ENCODE measurements at regions not wholly inside any gene's neighbourhood (a gene's known extent, or its start where the extent isn't known, plus 50 kb on each side); places are given as distances from the start of the nearest gene placed in this dataset.

DNA sequence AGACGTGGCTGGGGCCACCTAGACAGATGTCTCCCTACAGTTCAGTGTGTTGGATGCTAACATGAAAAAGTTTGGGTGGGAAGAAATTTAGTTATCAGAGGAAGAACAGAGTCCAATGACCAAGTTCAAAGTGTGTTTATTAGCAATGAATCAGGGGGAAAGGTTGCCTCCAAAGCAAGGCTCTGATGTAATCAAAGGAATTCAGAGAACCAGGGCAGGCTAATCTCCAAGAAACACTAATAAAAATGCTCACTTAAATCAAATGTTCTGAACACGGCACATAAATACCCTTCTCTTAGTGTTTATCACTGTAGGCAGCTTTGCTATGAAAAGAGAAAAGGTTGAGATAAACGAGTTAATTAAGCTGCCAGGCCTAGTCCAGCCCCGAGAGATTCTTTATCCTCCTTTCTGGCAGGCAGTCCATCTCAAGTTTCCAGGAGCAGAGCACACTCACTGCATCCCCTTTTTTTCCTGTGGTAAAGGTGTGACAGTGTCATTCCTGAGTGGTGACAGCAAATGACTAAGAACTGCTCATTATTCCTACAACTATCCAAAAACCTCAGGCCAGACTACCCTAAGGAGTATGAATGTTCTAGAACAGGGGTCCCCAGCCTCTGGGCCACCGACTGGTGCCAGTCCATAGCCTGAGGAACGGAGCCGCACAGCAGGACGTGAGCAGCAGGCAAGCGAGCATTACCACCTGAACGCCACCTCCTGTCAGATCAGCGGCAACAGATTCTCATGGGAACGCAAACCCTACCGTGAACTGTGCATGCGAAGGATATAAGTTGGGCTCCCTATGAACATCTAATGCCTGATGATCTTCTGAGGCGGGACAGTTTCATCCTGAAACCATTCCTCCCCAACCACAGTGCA lies 66.9 kb upstream of the FHIP2A start:
- peak overlapping the region; percentile 71; the same call in 1 of the 2 replicates for H3K4me2 ChIP-seq (ENCODE audit: low read depth, low read length)
- no peaks in the 10 kb centered on the region for H3K9me2 ChIP-seq (replicated peaks; ENCODE audit: insufficient read depth, low read length)
- H3K4me3 ChIP-seq (ENCODE audit: low read length): no peak overlapping the region
- peaks cover 10% of the 10 kb centered on the region for H3F3A ChIP-seq (ENCODE audit: insufficient read depth, low read length)
- TF ChIP-seq EZH2phosphoT487 (IDR thresholded peaks at IDR 0.05; ENCODE audit: low read length): no peak
- no peak for TF ChIP-seq EZH2 (optimal IDR thresholded peaks at IDR 0.05; ENCODE audit: low read depth, low read length)
- TF ChIP-seq, protein P1, sequence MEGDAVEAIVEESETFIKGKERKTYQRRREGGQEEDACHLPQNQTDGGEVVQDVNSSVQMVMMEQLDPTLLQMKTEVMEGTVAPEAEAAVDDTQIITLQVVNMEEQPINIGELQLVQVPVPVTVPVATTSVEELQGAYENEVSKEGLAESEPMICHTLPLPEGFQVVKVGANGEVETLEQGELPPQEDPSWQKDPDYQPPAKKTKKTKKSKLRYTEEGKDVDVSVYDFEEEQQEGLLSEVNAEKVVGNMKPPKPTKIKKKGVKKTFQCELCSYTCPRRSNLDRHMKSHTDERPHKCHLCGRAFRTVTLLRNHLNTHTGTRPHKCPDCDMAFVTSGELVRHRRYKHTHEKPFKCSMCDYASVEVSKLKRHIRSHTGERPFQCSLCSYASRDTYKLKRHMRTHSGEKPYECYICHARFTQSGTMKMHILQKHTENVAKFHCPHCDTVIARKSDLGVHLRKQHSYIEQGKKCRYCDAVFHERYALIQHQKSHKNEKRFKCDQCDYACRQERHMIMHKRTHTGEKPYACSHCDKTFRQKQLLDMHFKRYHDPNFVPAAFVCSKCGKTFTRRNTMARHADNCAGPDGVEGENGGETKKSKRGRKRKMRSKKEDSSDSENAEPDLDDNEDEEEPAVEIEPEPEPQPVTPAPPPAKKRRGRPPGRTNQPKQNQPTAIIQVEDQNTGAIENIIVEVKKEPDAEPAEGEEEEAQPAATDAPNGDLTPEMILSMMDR (IDR thresholded peaks at IDR 0.05; ENCODE audit: low read length): no peak
- no peak overlapping the region for H2AFZ ChIP-seq (ENCODE audit: low read length)
- no peaks in the 10 kb centered on the region for H3K27me3 ChIP-seq (replicated peaks; ENCODE audit: insufficient read depth, low read length)
- peak overlapping the region; percentile 56; the same call in 1 of the 2 replicates for H3K27ac ChIP-seq (ENCODE audit: low read length)
- H3K36me3 ChIP-seq (replicated peaks; ENCODE audit: insufficient read depth, low read length): no peaks in the 10 kb centered on the region
- H3K9ac ChIP-seq (ENCODE audit: low read length): no peak overlapping the region
- no peaks in the 10 kb centered on the region for H3K79me2 ChIP-seq (ENCODE audit: low read length)
- no peak for DNase-seq
- H3K9me3 ChIP-seq (replicated peaks; ENCODE audit: insufficient read depth, low read length): no peaks in the 10 kb centered on the region
- no peaks in the 10 kb centered on the region for H4K20me1 ChIP-seq (ENCODE audit: insufficient read depth, low read length)
- H3K4me1 ChIP-seq (ENCODE audit: low read length): peaks cover 22% of the 10 kb centered on the region

DNA sequence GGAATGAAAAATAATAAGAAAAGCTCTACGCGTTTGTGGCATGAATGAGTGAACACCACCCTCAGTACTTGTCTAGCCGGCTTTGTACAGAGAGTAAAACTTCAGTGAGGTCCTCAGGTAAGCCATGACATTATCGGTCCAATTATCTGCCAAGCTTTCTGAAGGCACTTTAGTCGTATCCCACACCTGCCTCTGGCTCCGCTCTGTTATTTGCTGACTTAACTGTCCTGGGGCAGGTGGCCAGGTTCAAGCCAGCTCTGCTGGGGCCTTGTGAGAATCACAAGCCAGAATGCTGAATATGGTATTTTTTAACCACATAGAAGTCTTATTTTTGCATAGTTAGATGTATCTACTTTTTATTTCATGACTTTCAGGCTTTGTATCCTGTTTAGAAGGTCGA lies 66.0 kb upstream of the FHIP2A start:
- no peaks in the 10 kb centered on the region for H3K9me2 ChIP-seq (replicated peaks; ENCODE audit: insufficient read depth, low read length)
- H3K9ac ChIP-seq (ENCODE audit: low read length): no peak overlapping the region
- peaks cover 22% of the 10 kb centered on the region for H3K4me1 ChIP-seq (ENCODE audit: low read length)
- peak overlapping the region; percentile 71 for H3K4me2 ChIP-seq (ENCODE audit: low read depth, low read length)
- H3F3A ChIP-seq (ENCODE audit: insufficient read depth, low read length): peaks cover 10% of the 10 kb centered on the region
- peak overlapping the region; percentile 24; the same call in 1 of the 2 replicates for H2AFZ ChIP-seq (ENCODE audit: low read length)
- no peaks in the 10 kb centered on the region for H3K79me2 ChIP-seq (ENCODE audit: low read length)
- no peaks in the 10 kb centered on the region for H3K9me3 ChIP-seq (replicated peaks; ENCODE audit: insufficient read depth, low read length)
- TF ChIP-seq, protein P1 (IDR thresholded peaks at IDR 0.05; ENCODE audit: low read length): no peak
- TF ChIP-seq EZH2 (optimal IDR thresholded peaks at IDR 0.05; ENCODE audit: low read depth, low read length) (no peak), EZH2phosphoT487 (IDR thresholded peaks at IDR 0.05; ENCODE audit: low read length) (no peak)
- H3K27ac ChIP-seq (ENCODE audit: low read length): peak overlapping the region; percentile 56; the same call in 1 of the 2 replicates
- no peaks in the 10 kb centered on the region for H3K36me3 ChIP-seq (replicated peaks; ENCODE audit: insufficient read depth, low read length)
- H4K20me1 ChIP-seq (ENCODE audit: insufficient read depth, low read length): no peaks in the 10 kb centered on the region
- no peaks in the 10 kb centered on the region for H3K27me3 ChIP-seq (replicated peaks; ENCODE audit: insufficient read depth, low read length)
- no peak overlapping the region for H3K4me3 ChIP-seq (ENCODE audit: low read length)
- DNase-seq: peak; percentile 95

DNA sequence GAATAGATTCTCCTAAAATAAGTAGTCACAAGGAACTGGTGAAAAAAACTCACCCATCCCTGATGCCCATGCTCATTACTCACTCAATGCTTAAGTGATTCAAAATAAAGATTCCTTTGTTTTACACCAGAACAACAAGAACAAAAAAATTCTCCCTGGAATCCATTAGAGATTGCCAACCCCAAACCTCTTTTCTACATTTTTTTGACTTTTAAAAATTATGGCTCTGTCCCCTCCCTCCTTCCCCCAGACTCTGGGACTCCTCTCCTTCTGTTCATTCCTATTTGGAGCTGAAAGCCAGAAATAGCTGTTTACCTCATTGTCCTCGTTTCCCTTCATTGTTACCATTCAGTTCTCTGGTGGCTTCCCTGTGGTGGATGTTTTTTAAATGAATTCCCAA lies 63.2 kb upstream of the FHIP2A start:
- DNase-seq: no peak
- no peak overlapping the region for H3K9ac ChIP-seq (ENCODE audit: low read length)
- no peaks in the 10 kb centered on the region for H4K20me1 ChIP-seq (ENCODE audit: insufficient read depth, low read length)
- H3K79me2 ChIP-seq (ENCODE audit: low read length): no peaks in the 10 kb centered on the region
- H3K9me2 ChIP-seq (replicated peaks; ENCODE audit: insufficient read depth, low read length): no peaks in the 10 kb centered on the region
- H3K4me1 ChIP-seq (ENCODE audit: low read length): peaks cover 22% of the 10 kb centered on the region
- no peak overlapping the region for H3K4me2 ChIP-seq (ENCODE audit: low read depth, low read length)
- no peak overlapping the region for H3K4me3 ChIP-seq (ENCODE audit: low read length)
- H3K27ac ChIP-seq (ENCODE audit: low read length): no peak overlapping the region
- no peaks in the 10 kb centered on the region for H3K9me3 ChIP-seq (replicated peaks; ENCODE audit: insufficient read depth, low read length)
- H3K36me3 ChIP-seq (replicated peaks; ENCODE audit: insufficient read depth, low read length): no peaks in the 10 kb centered on the region
- H3F3A ChIP-seq (ENCODE audit: insufficient read depth, low read length): peaks cover 10% of the 10 kb centered on the region
- TF ChIP-seq, protein P1 (IDR thresholded peaks at IDR 0.05; ENCODE audit: low read length): no peak
- no peak for TF ChIP-seq EZH2 (optimal IDR thresholded peaks at IDR 0.05; ENCODE audit: low read depth, low read length)
- no peaks in the 10 kb centered on the region for H3K27me3 ChIP-seq (replicated peaks; ENCODE audit: insufficient read depth, low read length)
- no peak overlapping the region for H2AFZ ChIP-seq (ENCODE audit: low read length)
